Common myeloid progenitor, CD34-positive (primary cell): ENCODE measurements at regions not wholly inside any gene's neighbourhood (a gene's known extent, or its start where the extent isn't known, plus 50 kb on each side); places are given as distances from the start of the nearest gene placed in this dataset.

Source experiments
- CTCF ChIA-PET: fragments of 350-600 bp; sonication (Branson Sonifier 250); formaldehyde crosslinking; loops from one replicate; lab custom pipeline; 2021; ENCODE audit warnings: antibody characterized with exemption; lab: Charles Lee
- POLR2A ChIA-PET: fragments of 350-600 bp; sonication (Branson Sonifier 250); formaldehyde crosslinking; loops from one replicate; lab custom pipeline; 2021; ENCODE audit warnings: antibody characterized with exemption; lab: Charles Lee
- DNase-seq, 3 donors: peaks; one replicate each; pipeline versions ENCODE4 v3.0.0 to v3.0.0-alpha.2; 2013
- H3K27ac ChIP-seq, 2 experiments: 1 replicate in 1 of 2; 2 replicates in 1 of 2; pipeline ENCODE4 v1.7.0; 2013; ENCODE audit warnings: inconsistent platforms in 2 of 2, low read length in 2 of 2, mild to moderate bottlenecking in 2 of 2, low read depth in 1 of 2, moderate library complexity in 1 of 2; ENCODE audit not compliant: severe bottlenecking in 2 of 2, insufficient read depth in 1 of 2, poor library complexity in 1 of 2
- H3K27me3 ChIP-seq, 5 experiments: replicated peaks in 2 of 5; 1 replicate in 3 of 5; 2 replicates in 2 of 5; pipeline versions ENCODE4 v1.6.1 to v1.7.0; 2013; ENCODE audit warnings: low read length in 4 of 5, mild to moderate bottlenecking in 2 of 5, moderate library complexity in 2 of 5, inconsistent platforms in 1 of 5; ENCODE audit not compliant: insufficient read depth in 5 of 5, control insufficient read depth in 4 of 5
- H3K36me3 ChIP-seq, 4 experiments: 1 replicate in 2 of 4; 2 replicates in 2 of 4; pipeline versions ENCODE4 v1.6.1 to v1.7.0; 2013; ENCODE audit warnings: low read length in 3 of 4, control low read depth in 1 of 4, mild to moderate bottlenecking in 1 of 4; ENCODE audit not compliant: control insufficient read depth in 4 of 4, insufficient read depth in 4 of 4
- H3K4me1 ChIP-seq, 4 experiments: 1 replicate in 3 of 4; 2 replicates in 1 of 4; pipeline versions ENCODE4 v1.6.1 to v1.7.1; 2013; ENCODE audit warnings: low read length in 3 of 4, mild to moderate bottlenecking in 3 of 4, control low read depth in 1 of 4, inconsistent platforms in 1 of 4, moderate library complexity in 1 of 4; ENCODE audit not compliant: control insufficient read depth in 4 of 4, insufficient read depth in 4 of 4; ENCODE audit errors: control extremely low read depth in 1 of 4
- H3K4me3 ChIP-seq, 7 experiments: 1 replicate in 4 of 7; 2 replicates in 3 of 7; pipeline versions ENCODE4 v1.5.1 to v1.7.0; 2013; ENCODE audit warnings: mild to moderate bottlenecking in 7 of 7, low read length in 6 of 7, moderate library complexity in 6 of 7, inconsistent platforms in 2 of 7, low read depth in 2 of 7, control low read depth in 1 of 7; ENCODE audit not compliant: insufficient read depth in 4 of 7, control insufficient read depth in 1 of 7; ENCODE audit errors: extremely low read depth in 1 of 7
- H3K9me3 ChIP-seq, 5 experiments: 1 replicate in 4 of 5; 2 replicates in 1 of 5; pipeline versions ENCODE4 v1.6.1 to v1.7.1; 2013; ENCODE audit warnings: low read length in 4 of 5, mild to moderate bottlenecking in 2 of 5, inconsistent platforms in 1 of 5, low read depth in 1 of 5, moderate library complexity in 1 of 5; ENCODE audit not compliant: control insufficient read depth in 4 of 5, insufficient read depth in 2 of 5; ENCODE audit errors: control extremely low read depth in 1 of 5
- WGBS: methylation state at CpG from one replicate; pipeline ENCODE4 v1.1.5; 2013; ENCODE audit not compliant: insufficient coverage; 5-methylcytosine and 5-hydroxymethylcytosine counted together

- no peaks in the 10 kb centered on the region for H3K9me3 ChIP-seq
Observed at GRCh38 chr1:59135761-59136255, 161.1 kb upstream of the FGGY start.

GRCh38 chr1:59136541-59137275 is 160.2 kb upstream of the FGGY start:
- Histone ChIP-seq H3K27ac (no peak overlapping the region), H3K27me3 (no peaks in the 10 kb centered on the region), H3K4me3 (no peak overlapping the region), H3K36me3 (no peaks in the 10 kb centered on the region), H3K9me3 (no peaks in the 10 kb centered on the region), H3K4me1 (peaks cover 10 to 26% (median 17%) of the 10 kb centered on the region in 4 experiments)
- POLR2A ChIA-PET, result no interaction called here
- no peak for DNase-seq
- 88% methylated on average over 7 of the region's 8 CpGs for WGBS
- CTCF ChIA-PET, result no interaction called here

More at GRCh38 chr1:59135761-59136255, 161.1 kb upstream of the FGGY start:
- Histone ChIP-seq H3K27me3 (no peaks in the 10 kb centered on the region), H3K36me3 (no peaks in the 10 kb centered on the region), H3K27ac (no peak overlapping the region), H3K4me1 (peaks cover 10 to 22% (median 16%) of the 10 kb centered on the region in 4 experiments), H3K4me3 (no peak overlapping the region)
- no CpG with 5 or more reads among the region's 1 CpG for WGBS
- ChIA-PET CTCF (no interaction called here), POLR2A (no interaction called here)
- DNase-seq, result no peak

DNA sequence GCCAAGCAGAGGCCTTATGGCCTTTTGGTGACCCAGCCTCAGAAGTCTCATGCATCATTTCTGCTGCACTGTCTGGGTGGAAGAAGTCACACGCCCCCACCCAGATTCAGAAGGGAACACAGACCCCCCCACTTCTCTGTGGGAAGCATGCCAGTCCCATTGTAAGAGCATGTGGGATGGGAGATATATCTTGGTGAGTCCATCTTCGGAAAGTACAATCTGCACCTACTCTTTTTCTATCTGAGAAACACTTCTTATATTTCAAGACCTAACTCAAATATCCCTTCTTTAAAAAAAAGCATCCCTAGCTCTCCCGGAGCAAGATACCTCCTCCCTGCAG is 159.6 kb upstream of the FGGY start:
- ChIA-PET POLR2A (no interaction called here), CTCF (no interaction called here)
- DNase-seq, result no peak
- H3K4me1 ChIP-seq, result peaks cover 10 to 26% (median 17%) of the 10 kb centered on the region in 4 experiments
- WGBS, result 90% methylated on average over 2 of the region's 3 CpGs
- H3K4me3 ChIP-seq, result no peak overlapping the region
- no peaks in the 10 kb centered on the region for H3K27me3 ChIP-seq
- no peak overlapping the region for H3K27ac ChIP-seq
- no peaks in the 10 kb centered on the region for H3K36me3 ChIP-seq
- H3K9me3 ChIP-seq, result no peaks in the 10 kb centered on the region

- Histone ChIP-seq H3K27me3 (no peaks in the 10 kb centered on the region), H3K36me3 (no peaks in the 10 kb centered on the region), H3K4me1 (peaks cover 10 to 29% (median 21%) of the 10 kb centered on the region in 4 experiments), H3K4me3 (peak overlapping the region in 1 of 7 experiments; percentile 8), H3K27ac (no peak overlapping the region), H3K9me3 (no peaks in the 10 kb centered on the region)
- CTCF ChIA-PET, result no interaction called here
- DNase-seq, result no peak
- 89% methylated on average over 3 of the region's 4 CpGs for WGBS
- POLR2A ChIA-PET, result no interaction called here
Observed at GRCh38 chr1:59137968-59138367, 158.9 kb upstream of the FGGY start.

GRCh38 chr1:59138402-59138801 is 158.5 kb upstream of the FGGY start:
- POLR2A ChIA-PET, result no interaction called here
- DNase-seq, result peak; percentile 22 to 74 (median 65)
- CTCF ChIA-PET, result no interaction called here
- Histone ChIP-seq H3K36me3 (no peaks in the 10 kb centered on the region), H3K4me3 (peak overlapping the region in 2 of 7 experiments; percentile 8 to 31), H3K4me1 (peaks cover 13 to 32% (median 25%) of the 10 kb centered on the region in 4 experiments), H3K27me3 (no peaks in the 10 kb centered on the region), H3K9me3 (no peaks in the 10 kb centered on the region), H3K27ac (no peak overlapping the region)
- 0% methylated on average over 2 of the region's 5 CpGs for WGBS

DNA sequence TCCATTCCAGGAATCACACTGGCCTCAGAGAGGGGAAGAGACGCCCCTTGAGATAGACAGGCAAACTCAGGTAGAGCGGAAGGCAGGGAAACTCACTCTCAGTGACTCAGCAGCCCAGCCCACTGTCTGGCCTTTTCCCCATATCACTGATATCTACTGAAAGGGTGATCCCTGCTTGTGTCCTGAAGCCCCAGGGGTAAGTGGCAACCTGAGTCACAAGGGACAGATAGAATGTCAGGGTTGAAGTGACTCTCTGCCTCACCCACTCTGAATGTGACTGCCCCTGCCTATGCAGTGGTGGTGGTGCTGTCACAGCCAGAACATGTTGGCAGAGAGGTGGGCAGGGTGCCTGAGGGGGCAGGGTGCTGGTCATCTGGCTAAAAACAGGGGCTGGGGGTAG is 157.5 kb upstream of the FGGY start:
- WGBS, result no CpG with 5 or more reads among the region's 2 CpGs
- peaks cover 13 to 34% (median 25%) of the 10 kb centered on the region in 4 experiments for H3K4me1 ChIP-seq
- H3K36me3 ChIP-seq, result no peaks in the 10 kb centered on the region
- H3K9me3 ChIP-seq, result no peaks in the 10 kb centered on the region
- H3K27me3 ChIP-seq, result no peaks in the 10 kb centered on the region
- ChIA-PET POLR2A (no interaction called here), CTCF (interaction anchor here (0.9 kb wide), 1 partner anchor 17 kb away, joined by 4 read pairs; no protein-coding TSS in a partner anchor)
- DNase-seq, result peak in 1 of 3 donors; percentile 10
- H3K4me3 ChIP-seq, result no peak overlapping the region
- no peak overlapping the region for H3K27ac ChIP-seq

DNA sequence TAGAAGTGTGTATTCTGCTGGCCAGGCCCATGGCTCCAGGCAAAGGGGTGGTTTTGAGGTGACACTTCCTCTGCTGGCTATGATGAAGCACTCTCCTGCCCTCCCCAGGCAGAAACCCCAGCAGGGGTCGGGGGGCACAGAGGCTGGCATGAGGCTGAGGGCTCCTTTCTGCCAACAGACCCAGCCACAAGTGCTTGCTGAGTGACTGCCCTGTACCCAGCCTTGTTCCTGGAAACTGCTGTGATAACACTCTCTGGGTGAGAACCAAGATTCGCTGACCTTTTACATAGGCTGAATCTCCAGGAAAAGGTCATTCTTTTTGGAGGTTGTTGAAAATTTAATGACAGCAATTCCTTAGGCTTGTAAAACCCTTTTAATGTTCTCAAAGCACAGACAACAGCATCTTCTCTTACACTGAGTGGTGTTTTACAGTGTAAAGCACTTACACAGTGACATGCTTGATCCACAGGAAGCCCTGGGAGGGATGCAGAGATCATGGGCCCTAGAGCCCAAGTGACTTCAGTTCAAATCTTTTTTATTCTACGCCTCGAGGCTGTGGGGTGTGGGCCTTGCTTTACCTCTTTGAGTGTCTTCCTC is 155.5 kb upstream of the FGGY start:
- peak in 1 of 3 donors; percentile 7 for DNase-seq
- Histone ChIP-seq H3K27ac (no peak overlapping the region), H3K9me3 (no peaks in the 10 kb centered on the region), H3K4me1 (peaks cover 13 to 37% (median 26%) of the 10 kb centered on the region in 4 experiments), H3K36me3 (no peaks in the 10 kb centered on the region), H3K4me3 (no peak overlapping the region), H3K27me3 (no peaks in the 10 kb centered on the region)
- no CpG with 5 or more reads among the region's 4 CpGs for WGBS
- POLR2A ChIA-PET, result no interaction called here
- CTCF ChIA-PET, result no interaction called here
